Skeletal muscle tissue (tissue), 3 donors: ENCODE measurements at regions not wholly inside any gene's neighbourhood (a gene's known extent, or its start where the extent isn't known, plus 50 kb on each side); places are given as distances from the start of the nearest gene placed in this dataset.

ENCODE experiments used
- H3K27ac ChIP-seq: one replicate; pipeline ENCODE4 v1.7.0; 2013; ENCODE audit warnings: mild to moderate bottlenecking, low read depth, low read length, inconsistent platforms
- H3K27me3 ChIP-seq, 3 donors: one replicate each; pipeline ENCODE4 v1.7.0; 2013; ENCODE audit warnings: low read length in 3 of 3; ENCODE audit not compliant: control insufficient read depth in 3 of 3, insufficient read depth in 3 of 3
- H3K36me3 ChIP-seq, 3 donors: one replicate each; pipeline ENCODE4 v1.7.0; 2013; ENCODE audit warnings: low read length in 3 of 3; ENCODE audit not compliant: control insufficient read depth in 3 of 3, insufficient read depth in 3 of 3
- H3K4me1 ChIP-seq, 3 donors: one replicate each; pipeline ENCODE4 v1.7.0; 2013; ENCODE audit warnings: low read length in 3 of 3, mild to moderate bottlenecking in 3 of 3; ENCODE audit not compliant: control insufficient read depth in 3 of 3, insufficient read depth in 3 of 3
- H3K4me3 ChIP-seq, 3 donors: one replicate each; pipeline ENCODE4 v1.7.0; 2013; ENCODE audit warnings: low read length in 3 of 3
- H3K9ac ChIP-seq, 3 donors: one replicate each; pipeline ENCODE4 v1.7.0; 2013; ENCODE audit warnings: low read length in 3 of 3, mild to moderate bottlenecking in 3 of 3, moderate library complexity in 2 of 3, low read depth in 1 of 3
- H3K9me3 ChIP-seq, 3 donors: one replicate each; pipeline ENCODE4 v1.7.0; 2013; ENCODE audit warnings: low read length in 3 of 3; ENCODE audit not compliant: control insufficient read depth in 3 of 3
- donor health status: Osteomylitis.

GRCh38 chr1:36665478-36666080 is 182.9 kb upstream of the CSF3R start:
- H3K4me1 ChIP-seq: no peaks in the 10 kb centered on the region
- no peak overlapping the region for H3K4me3 ChIP-seq
- peaks cover 23 to 46% (median 40%) of the 10 kb centered on the region in 3 donors for H3K27me3 ChIP-seq
- H3K36me3 ChIP-seq: no peaks in the 10 kb centered on the region
- no peaks in the 10 kb centered on the region for H3K9me3 ChIP-seq
- no peak overlapping the region for H3K27ac ChIP-seq
- H3K9ac ChIP-seq: no peak overlapping the region

DNA sequence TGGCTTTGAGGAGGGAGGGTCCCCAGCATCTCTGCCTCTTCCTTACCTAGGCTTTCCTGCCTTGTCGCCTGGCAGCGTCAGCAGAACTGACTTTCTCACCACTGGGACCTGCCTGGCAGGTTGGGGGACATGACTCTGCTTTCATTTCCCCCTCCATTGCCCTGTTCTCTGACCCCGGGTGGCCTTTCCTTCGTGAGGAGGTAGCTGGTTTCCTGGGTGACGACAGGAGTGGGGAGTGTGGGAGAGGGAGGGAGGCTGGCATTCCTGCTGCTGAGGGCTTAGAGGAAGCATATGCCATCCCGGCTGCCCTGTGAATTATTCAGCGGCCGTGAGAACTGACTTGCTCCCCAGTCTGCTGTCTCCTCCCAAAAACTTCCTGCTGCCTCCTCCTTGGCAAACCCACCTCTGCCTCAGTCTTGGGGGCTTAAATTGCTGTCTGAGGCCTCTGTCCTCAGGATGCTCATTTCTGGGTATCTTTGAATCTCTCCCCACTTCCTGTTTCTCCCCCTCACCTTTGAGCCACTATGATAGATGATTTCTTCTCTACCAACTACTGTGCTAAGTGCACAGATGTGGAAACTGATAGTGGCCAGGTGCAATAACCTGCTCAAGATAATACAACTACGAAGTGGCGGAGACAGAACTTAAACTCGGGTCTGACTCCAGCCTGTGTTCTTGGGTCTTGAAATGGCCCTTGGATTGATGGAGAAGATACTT is 182.0 kb upstream of the CSF3R start:
- Histone ChIP-seq H3K27ac (no peak overlapping the region), H3K9ac (no peak overlapping the region), H3K4me3 (no peak overlapping the region), H3K27me3 (peaks cover 18 to 43% (median 40%) of the 10 kb centered on the region in 3 donors), H3K36me3 (no peaks in the 10 kb centered on the region), H3K4me1 (no peaks in the 10 kb centered on the region), H3K9me3 (no peaks in the 10 kb centered on the region)

DNA sequence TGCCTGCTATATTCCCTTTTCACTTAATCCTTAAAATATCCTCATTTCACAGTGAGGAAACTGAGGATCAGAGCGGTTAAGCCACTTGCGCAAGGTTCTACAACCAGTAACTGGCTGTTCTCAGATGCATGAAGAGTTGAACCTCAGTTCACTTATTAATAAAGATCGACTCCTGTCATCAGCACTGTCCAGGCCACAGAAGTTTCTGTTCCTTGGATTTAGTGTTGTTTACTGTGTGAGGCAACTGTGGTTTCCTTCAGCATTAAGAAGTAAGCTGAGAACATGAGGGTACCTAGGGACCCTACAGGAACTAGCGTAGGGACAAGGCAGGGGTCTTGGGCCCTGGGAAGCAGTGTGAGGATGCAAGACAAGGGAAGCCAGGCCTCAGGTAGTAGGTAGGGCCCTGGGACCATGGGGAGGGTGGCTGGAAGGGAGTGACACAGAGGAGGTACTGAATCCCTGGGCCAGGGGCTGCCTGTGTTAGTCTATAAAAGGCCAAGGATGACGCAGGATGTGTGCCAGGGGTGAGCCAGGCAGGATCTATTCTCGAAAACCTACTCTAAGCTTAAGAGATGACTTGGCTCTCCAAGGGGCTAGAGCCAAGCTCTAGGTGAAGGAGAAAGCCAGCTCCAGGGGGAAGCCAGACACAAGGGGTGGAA is 181.2 kb upstream of the CSF3R start:
- H3K27ac ChIP-seq: no peak overlapping the region
- H3K27me3 ChIP-seq: peaks cover 16 to 44% (median 40%) of the 10 kb centered on the region in 3 donors
- no peaks in the 10 kb centered on the region for H3K36me3 ChIP-seq
- no peak overlapping the region for H3K4me3 ChIP-seq
- H3K9me3 ChIP-seq: no peaks in the 10 kb centered on the region
- H3K9ac ChIP-seq: no peak overlapping the region
- no peaks in the 10 kb centered on the region for H3K4me1 ChIP-seq

DNA sequence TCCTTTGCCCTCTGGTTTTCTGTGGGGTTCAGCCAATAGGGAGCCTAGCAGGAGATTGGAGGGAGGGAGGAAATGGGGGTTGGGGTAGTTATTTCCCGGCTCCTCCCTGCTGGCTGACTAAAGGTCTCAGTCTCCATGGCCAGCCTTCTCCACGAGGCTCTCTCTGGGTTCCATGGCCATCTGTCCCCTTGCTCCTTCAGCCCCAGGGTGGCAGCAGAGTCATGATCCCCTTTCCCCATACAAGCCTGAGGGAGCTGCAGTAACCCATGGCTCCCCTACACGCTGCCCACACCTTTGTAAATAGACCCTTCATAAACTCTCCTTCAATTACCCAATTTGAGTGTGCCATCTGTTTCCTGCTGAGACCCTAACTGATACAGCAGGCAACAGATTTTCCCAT is 176.1 kb upstream of the CSF3R start:
- Histone ChIP-seq H3K9ac (no peak overlapping the region), H3K4me1 (no peaks in the 10 kb centered on the region), H3K27me3 (peaks cover 15 to 47% (median 43%) of the 10 kb centered on the region in 3 donors), H3K9me3 (no peaks in the 10 kb centered on the region), H3K36me3 (no peaks in the 10 kb centered on the region), H3K4me3 (no peak overlapping the region), H3K27ac (no peak overlapping the region)

DNA sequence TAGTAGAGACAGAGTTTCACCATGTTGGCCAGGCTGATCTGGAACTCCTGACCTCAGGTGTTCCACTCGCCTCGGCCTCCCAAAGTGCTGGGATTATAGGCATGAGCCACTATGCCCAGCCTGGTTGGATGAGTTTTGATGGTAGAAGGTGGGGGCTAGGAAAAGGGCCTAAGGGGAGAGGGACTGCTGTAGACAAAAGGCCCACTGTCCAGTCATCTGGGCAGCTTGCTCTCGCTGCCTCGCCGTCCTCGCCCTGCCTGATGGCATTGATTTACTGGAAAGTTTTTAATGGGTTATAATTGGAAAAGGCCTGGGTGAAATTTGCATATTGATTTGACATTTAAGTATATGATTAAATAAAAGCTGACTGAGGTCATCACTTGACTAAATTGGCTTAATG is 175.1 kb upstream of the CSF3R start:
- no peak overlapping the region for H3K4me3 ChIP-seq
- H3K9ac ChIP-seq: no peak overlapping the region
- no peaks in the 10 kb centered on the region for H3K36me3 ChIP-seq
- H3K27me3 ChIP-seq: peaks cover 15 to 47% (median 45%) of the 10 kb centered on the region in 3 donors
- H3K4me1 ChIP-seq: no peaks in the 10 kb centered on the region
- no peak overlapping the region for H3K27ac ChIP-seq
- no peaks in the 10 kb centered on the region for H3K9me3 ChIP-seq

GRCh38 chr1:36656838-36657237 is 174.1 kb upstream of the CSF3R start:
- H3K27ac ChIP-seq: no peak overlapping the region
- no peak overlapping the region for H3K9ac ChIP-seq
- H3K4me1 ChIP-seq: no peaks in the 10 kb centered on the region
- H3K9me3 ChIP-seq: no peaks in the 10 kb centered on the region
- peaks cover 16 to 47% (median 43%) of the 10 kb centered on the region in 3 donors for H3K27me3 ChIP-seq
- no peaks in the 10 kb centered on the region for H3K36me3 ChIP-seq
- no peak overlapping the region for H3K4me3 ChIP-seq

DNA sequence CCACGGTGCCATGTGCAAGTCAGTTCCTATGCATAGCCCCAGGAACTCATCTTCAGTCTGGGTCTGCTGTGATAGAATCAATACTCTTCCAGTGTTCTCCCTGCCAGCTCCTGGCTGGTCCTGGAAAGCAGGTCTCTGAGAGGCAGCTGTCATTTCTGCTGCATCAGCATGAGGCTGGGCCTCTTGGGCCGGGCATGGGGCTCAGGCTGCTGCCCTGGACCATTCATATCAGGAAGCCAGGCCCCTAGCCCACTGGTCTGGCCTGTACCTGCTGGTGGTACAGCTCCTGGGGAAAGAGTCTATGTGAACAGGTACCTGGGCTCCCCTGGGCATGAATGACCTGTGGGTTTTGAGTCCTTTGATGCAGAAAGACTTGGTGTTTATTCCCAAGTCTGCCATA is 173.6 kb upstream of the CSF3R start:
- H3K4me1 ChIP-seq: no peaks in the 10 kb centered on the region
- H3K9me3 ChIP-seq: no peaks in the 10 kb centered on the region
- no peak overlapping the region for H3K27ac ChIP-seq
- H3K4me3 ChIP-seq: no peak overlapping the region
- H3K27me3 ChIP-seq: peaks cover 13 to 51% (median 44%) of the 10 kb centered on the region in 3 donors
- no peak overlapping the region for H3K9ac ChIP-seq
- H3K36me3 ChIP-seq: no peaks in the 10 kb centered on the region

DNA sequence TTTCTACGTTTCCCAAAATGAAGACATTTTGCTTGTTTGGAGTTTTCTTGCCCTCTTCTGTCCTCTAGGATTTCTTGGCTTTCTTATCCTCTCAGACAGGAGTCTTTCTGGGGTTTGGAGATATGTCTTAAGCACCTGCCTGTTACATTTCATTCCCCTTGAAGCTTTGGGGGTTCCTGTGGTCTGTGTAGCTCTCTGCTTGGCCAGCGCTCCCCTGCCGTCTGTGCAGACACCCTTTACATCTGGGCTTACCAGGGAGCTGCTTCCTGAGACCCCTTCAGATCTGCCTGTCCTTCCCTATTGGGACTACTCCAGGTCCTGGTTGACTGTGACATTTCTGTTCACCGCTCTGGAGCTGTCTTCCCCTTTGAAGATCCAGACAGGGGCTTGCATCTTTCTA is 171.9 kb upstream of the CSF3R start:
- Histone ChIP-seq H3K36me3 (no peaks in the 10 kb centered on the region), H3K9ac (no peak overlapping the region), H3K9me3 (no peaks in the 10 kb centered on the region), H3K4me1 (no peaks in the 10 kb centered on the region), H3K27me3 (peaks cover 13 to 52% (median 42%) of the 10 kb centered on the region in 3 donors), H3K27ac (no peak overlapping the region), H3K4me3 (no peak overlapping the region)

DNA sequence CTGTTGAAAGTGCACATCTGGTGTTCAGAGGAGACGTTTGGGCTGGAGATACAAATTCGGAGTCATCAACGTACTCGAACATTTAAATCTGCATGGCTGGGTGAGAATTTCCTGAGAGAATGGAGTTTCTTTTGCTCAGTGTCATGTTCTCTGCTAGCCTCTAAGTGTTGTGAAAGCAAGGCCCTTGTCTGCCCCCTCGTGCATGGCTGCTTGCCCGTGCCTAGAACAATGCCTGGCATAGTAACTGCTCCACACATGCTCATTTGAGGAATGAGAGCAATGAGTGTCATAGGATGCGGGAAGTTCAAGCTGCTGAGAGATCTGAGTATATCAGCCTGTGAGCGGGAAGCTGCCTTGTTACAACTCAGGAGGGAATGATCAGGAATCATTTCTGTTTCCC is 171.1 kb upstream of the CSF3R start:
- Histone ChIP-seq H3K36me3 (no peaks in the 10 kb centered on the region), H3K27ac (no peak overlapping the region), H3K9me3 (no peaks in the 10 kb centered on the region), H3K4me1 (no peaks in the 10 kb centered on the region), H3K9ac (no peak overlapping the region), H3K4me3 (no peak overlapping the region), H3K27me3 (peaks cover 8 to 45% (median 35%) of the 10 kb centered on the region in 3 donors)

DNA sequence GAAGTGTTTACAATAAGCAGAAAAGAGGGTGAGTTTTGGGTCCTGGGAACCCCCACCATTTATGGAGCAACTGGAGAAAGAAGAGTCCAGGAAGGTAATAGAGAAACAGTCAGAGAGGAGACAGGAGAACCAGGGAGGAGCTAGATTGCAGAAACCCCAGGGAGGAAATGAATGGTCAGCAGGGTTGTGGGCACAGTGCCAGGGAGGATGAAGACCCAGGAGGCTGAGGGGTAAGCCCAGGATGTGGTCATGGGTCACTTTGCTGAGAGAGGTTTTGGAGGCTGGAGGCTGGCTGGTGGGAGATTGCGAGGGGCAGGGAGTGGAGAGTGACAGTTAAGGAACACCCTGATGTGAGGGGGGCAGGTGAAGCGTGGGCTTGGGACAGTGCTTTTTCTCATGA is 169.9 kb upstream of the CSF3R start:
- Histone ChIP-seq H3K27ac (no peak overlapping the region), H3K36me3 (no peaks in the 10 kb centered on the region), H3K4me3 (no peak overlapping the region), H3K9me3 (no peaks in the 10 kb centered on the region), H3K4me1 (no peaks in the 10 kb centered on the region), H3K27me3 (peaks cover 8 to 46% (median 36%) of the 10 kb centered on the region in 3 donors), H3K9ac (no peak overlapping the region)
